ENCODE measurements at regions not wholly inside any gene's neighbourhood (a gene's known extent, or its start where the extent isn't known, plus 50 kb on each side); places are given as distances from the start of the nearest gene placed in this dataset.

GRCh38 chr5:30041291-30041690, 1152.2 kb upstream of the CDH6 start:
- no peak for ATAC-seq

- no peak for ATAC-seq
Measured at GRCh38 chr5:30040488-30041118, 1152.9 kb upstream of the CDH6 start.

GRCh38 chr5:30039379-30039778, 1154.1 kb upstream of the CDH6 start:
- no peak for ATAC-seq

DNA sequence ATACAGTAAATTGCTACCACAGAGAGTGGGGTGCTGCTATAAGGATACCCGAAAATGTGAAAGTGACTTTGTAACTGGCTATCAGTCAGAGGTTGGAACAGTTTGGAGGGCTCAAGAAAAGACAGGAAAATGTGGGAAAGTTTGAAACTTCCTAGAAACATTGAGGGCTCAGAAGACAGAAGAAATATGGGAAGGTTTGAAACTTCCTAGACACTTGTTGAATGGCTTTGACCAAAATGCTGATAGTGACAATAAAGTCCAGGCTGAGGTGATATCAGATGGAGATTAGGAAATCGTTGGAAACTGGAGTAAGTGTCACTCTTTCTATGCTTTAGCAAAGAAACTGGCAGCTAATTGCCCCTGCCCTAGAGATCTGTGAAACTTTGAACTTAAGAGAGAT, 1158.6 kb upstream of the CDH6 start:
- no peak for ATAC-seq

DNA sequence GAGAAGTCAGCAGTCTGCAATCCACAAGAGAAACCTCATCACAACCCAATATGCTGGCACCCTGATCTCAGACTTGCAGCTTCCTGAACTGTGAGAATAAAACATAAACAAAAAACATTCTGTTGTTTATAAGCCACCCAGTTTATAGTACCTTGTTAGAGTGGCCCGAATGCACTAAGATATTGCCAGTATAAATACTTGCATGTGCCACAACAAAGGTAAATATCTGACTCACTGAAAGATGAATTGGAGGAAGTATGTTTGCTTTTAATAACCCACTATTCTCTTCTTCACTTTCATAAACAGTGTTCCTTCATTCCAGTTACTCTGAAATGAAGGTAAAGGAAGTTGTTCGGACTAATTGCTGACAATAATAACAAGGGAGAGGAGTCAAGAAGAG, 1163.4 kb upstream of the CDH6 start:
- ATAC-seq, result no peak

DNA sequence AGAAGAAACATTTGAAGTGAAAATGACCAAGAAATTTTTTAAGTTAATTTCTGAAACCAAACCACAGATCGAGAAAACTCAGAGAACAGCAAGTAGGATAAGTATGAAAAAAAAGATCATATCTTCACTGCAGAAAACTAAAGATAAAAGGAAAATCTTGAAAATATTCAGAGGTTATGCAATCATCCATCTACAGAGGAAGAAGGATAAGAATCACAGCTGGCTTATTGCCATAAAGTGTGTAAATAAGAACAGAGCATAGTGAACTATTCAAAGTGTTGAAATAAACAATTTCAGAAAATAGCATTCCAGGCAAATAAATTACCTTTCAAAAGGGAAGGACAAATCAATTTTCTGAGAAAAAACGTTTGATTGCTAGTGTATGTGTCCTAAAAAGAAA, 1191.7 kb upstream of the CDH6 start:
- no peak for ATAC-seq

- no peak for ATAC-seq
Measured at GRCh38 chr5:30000231-30000630, 1193.3 kb upstream of the CDH6 start.

- no peak for ATAC-seq
Measured at GRCh38 chr5:29995154-29995553, 1198.3 kb upstream of the CDH6 start.

DNA sequence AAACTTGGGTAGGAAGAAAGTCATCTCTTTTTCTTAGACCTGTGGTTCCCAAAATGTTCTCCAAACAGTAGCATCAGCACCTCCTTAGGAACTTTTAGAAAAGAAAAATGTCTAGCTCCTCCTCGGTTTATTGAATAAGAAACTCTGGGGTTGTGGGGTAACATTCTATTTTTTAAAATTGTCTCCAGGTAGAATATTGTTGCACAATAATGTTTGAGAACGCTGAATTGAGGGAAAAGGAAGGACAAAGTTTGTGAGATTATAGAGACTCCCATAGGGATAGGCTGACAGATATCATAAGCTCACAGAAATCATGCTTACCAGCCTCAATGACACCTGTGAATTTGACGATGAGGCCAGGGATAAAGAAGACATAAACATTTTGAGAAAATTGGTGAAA, 1199.0 kb upstream of the CDH6 start:
- no peak for ATAC-seq

DNA sequence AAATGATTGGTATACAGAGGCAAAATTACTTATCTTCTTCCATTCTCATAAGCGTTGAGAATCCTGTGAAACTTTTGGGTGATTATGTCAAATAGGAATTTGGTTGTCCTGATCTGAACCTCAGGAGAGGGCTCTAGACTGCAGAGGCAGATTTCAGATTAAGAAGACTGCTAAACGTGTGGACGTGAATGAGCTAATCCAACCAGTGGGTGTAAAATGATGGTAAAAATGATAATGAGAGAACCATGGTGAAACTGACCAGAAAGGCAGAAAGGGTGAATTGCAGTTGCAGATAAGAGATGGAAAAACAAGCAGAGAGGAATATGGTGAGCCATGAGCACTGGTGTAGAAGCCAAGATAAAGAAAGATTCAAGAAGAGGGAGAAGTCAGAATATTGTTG, 1200.2 kb upstream of the CDH6 start:
- no peak for ATAC-seq

DNA sequence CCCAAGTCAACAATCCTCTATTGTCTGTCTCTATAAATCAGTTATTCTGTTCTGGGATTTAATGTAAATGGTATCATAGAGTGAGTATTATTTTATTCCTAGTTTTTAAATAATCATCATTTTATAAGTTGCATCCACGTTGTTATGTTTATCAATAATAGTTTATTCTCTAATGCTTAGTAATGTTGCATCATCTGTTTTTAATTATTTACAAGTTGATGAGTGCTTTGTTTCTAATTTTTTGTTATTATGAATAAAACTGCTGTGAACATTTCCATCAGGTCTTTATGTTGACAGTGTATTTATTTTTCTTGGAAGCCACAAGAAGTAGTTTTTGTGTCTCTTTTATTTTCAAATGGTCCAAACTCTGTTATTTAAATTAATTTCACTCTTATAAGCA, 1201.2 kb upstream of the CDH6 start:
- ATAC-seq, result no peak

- no peak for ATAC-seq
Measured at GRCh38 chr5:29990681-29991080, 1202.8 kb upstream of the CDH6 start.

DNA sequence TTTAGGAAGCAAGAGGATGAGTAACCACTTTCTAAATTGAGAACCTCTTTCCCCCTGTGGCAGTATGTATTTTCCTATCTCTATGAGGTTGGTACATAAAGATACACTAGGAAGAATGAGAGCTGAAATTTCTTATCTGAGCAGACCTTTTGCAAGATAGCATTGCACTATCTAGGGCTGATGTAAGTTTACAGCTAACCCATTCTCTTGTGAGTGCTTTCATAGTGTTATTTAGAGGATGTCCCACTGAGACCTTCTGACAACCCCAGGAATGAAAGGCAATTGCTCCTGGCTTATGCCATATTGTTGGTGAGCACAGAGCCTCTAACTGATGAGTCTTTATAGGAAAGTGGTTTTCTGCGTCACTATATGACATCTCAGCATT, 1209.3 kb upstream of the CDH6 start:
- no peak for ATAC-seq

GRCh38 chr5:29983528-29984155, 1209.8 kb upstream of the CDH6 start:
- no peak for ATAC-seq

- no peak for ATAC-seq
Measured at GRCh38 chr5:29982457-29982856, 1211.0 kb upstream of the CDH6 start.

GRCh38 chr5:29972597-29972996, 1220.9 kb upstream of the CDH6 start:
- ATAC-seq, result no peak

DNA sequence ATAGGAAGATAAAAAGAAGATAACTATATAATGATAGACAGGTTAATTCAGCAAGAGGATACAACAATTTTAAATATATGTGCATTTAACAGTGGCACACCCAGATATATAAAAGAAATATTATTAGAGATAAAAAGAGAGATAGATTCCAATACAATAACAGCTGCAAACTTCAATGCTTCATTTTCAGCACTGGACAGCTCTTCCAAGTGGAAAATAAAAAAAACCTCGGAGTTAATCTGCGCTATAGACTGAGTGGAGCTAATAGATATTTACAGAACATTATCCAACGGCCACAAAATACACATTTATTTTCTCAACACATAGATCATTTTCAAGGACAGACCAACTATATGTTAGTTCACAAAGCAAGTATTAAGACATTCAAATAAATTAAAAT, 1229.5 kb upstream of the CDH6 start:
- ATAC-seq, result no peak

DNA sequence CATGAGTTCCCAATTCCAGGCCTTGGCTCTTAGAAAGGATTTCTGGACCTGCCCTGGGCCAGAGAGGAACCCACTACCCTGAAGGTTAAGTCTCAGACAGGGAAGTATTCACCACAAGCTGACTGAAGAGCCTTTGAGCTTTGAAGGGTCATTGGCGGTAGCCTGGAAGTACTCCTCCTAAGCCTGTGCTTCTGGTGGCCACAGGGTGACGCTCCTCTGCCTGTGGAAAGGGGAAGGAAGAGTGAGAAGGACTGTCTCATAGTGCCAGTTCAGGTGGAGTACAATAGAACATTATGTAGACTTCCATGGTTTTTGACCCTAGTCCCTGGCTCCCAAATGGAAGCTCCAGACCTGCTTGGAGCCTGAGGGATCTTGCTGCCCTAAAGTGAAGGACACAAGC, 1233.2 kb upstream of the CDH6 start:
- ATAC-seq, result no peak

GRCh38 chr5:29950416-29951145, 1242.9 kb upstream of the CDH6 start:
- no peak for ATAC-seq

- no peak for ATAC-seq
Measured at GRCh38 chr5:29949301-29949872, 1244.1 kb upstream of the CDH6 start.

DNA sequence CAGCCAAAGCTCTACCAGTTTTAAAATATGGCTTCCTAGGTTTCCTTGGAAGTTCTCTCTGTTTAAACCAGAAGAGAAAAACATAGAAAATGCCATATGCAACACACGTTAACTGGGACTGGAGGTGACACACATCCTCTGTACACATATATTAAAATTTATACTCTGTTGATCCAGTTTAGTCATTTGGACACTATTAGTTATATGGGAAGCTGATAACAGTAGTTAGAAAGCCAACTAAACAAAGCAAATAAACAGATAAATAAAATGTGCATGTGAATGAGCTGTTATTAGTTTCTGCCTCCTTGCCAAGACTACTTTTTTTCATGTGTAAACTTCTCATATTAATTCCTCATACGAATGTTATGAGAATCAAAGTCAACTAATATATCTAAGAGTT, 1249.2 kb upstream of the CDH6 start:
- ATAC-seq, result no peak

GRCh38 chr5:29942089-29942488, 1251.4 kb upstream of the CDH6 start:
- ATAC-seq, result no peak

DNA sequence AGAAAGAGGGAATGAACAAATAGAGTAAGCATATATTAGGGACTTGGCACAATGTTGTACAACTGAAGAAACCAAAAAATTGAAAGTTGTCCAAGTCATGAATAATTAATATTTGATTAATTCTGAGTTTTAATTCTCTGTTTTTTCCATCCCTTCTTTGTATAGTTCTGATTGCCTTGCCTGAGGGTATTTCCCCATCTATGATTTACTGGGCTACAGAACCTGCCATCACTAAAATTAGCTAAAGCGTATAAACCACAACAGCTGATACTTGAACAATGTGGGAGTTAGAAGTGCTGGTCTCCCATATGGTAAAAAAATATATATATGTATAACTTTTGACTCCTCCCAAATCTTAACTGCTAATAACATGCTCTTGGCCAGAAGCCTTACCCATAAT, 1253.5 kb upstream of the CDH6 start:
- no peak for ATAC-seq

- no peak for ATAC-seq
Measured at GRCh38 chr5:29935371-29935770, 1258.1 kb upstream of the CDH6 start.
